ENCODE measurements at regions not wholly inside any gene's neighbourhood (a gene's known extent, or its start where the extent isn't known, plus 50 kb on each side); places are given as distances from the start of the nearest gene placed in this dataset.

- no peak for DNase-seq
- no peaks in the 10 kb centered on the region for H3K9me3 ChIP-seq (ENCODE audit: low read depth)
- no peak overlapping the region for H3K9ac ChIP-seq
- no peak overlapping the region for H3K27ac ChIP-seq
- 0 to 2% methylated on average over 1 of the region's 1 CpG for WGBS, 2 experiments (ENCODE audit: low coverage in 1 of 2, low lambda C conversion rate in 2 of 2, missing lambda C conversion rate in 2 of 2)
- in situ Hi-C loops (cut with MboI): no loop called here
- no peaks in the 10 kb centered on the region for H3K36me3 ChIP-seq (ENCODE audit: low read depth)
- TF ChIP-seq EZH2 (IDR thresholded peaks at IDR 0.05; ENCODE audit: insufficient read depth, poor library complexity, severe bottlenecking) (no peak), EZH2phosphoT487 (IDR thresholded peaks at IDR 0.05; ENCODE audit: insufficient read depth, low read depth) (no peak)
- H3K4me1 ChIP-seq (ENCODE audit: insufficient read depth): no peaks in the 10 kb centered on the region
- H3K27me3 ChIP-seq (replicated peaks; ENCODE audit: insufficient read depth): no peaks in the 10 kb centered on the region
- no peaks in the 10 kb centered on the region for H3K9me2 ChIP-seq (ENCODE audit: insufficient read depth)
- H3K4me2 ChIP-seq (ENCODE audit: unreplicated experiment): no peak overlapping the region
- H3K79me2 ChIP-seq (ENCODE audit: insufficient read depth): no peaks in the 10 kb centered on the region
- H2AFZ ChIP-seq: no peak overlapping the region
- no peaks in the 10 kb centered on the region for H4K20me1 ChIP-seq (ENCODE audit: insufficient read depth)
- H3F3A ChIP-seq (ENCODE audit: insufficient read depth): no peaks in the 10 kb centered on the region
- no peak overlapping the region for H3K4me3 ChIP-seq
These were observed 370.7 kb upstream of the RARB start for GRCh38 chr3:25057379-25057778.

GRCh38 chr3:25064681-25065080 lies 363.4 kb upstream of the RARB start:
- Histone ChIP-seq H3K79me2 (ENCODE audit: insufficient read depth) (no peaks in the 10 kb centered on the region), H3K27ac (no peak overlapping the region), H3K4me1 (ENCODE audit: insufficient read depth) (no peaks in the 10 kb centered on the region), H2AFZ (no peak overlapping the region), H4K20me1 (ENCODE audit: insufficient read depth) (no peaks in the 10 kb centered on the region), H3K27me3 (replicated peaks; ENCODE audit: insufficient read depth) (no peaks in the 10 kb centered on the region), H3F3A (ENCODE audit: insufficient read depth) (no peaks in the 10 kb centered on the region), H3K9me3 (ENCODE audit: low read depth) (no peaks in the 10 kb centered on the region), H3K4me2 (ENCODE audit: unreplicated experiment) (no peak overlapping the region), H3K9me2 (ENCODE audit: insufficient read depth) (no peaks in the 10 kb centered on the region), H3K4me3 (no peak overlapping the region), H3K9ac (no peak overlapping the region), H3K36me3 (ENCODE audit: low read depth) (no peaks in the 10 kb centered on the region)
- in situ Hi-C loops (cut with MboI): no loop called here
- no peak for TF ChIP-seq EZH2phosphoT487 (IDR thresholded peaks at IDR 0.05; ENCODE audit: insufficient read depth, low read depth)
- WGBS, 2 experiments (ENCODE audit: low coverage in 1 of 2, low lambda C conversion rate in 2 of 2, missing lambda C conversion rate in 2 of 2): 9 to 11% methylated on average over 2 of the region's 2 CpGs
- no peak for DNase-seq

GRCh38 chr3:25069970-25070369 lies 358.1 kb upstream of the RARB start:
- in situ Hi-C loops (cut with MboI): no loop called here
- DNase-seq: no peak
- no peak overlapping the region for H3K9ac ChIP-seq
- no peaks in the 10 kb centered on the region for H3F3A ChIP-seq (ENCODE audit: insufficient read depth)
- no peaks in the 10 kb centered on the region for H3K79me2 ChIP-seq (ENCODE audit: insufficient read depth)
- no peaks in the 10 kb centered on the region for H3K36me3 ChIP-seq (ENCODE audit: low read depth)
- H3K4me3 ChIP-seq: no peak overlapping the region
- TF ChIP-seq EZH2phosphoT487 (IDR thresholded peaks at IDR 0.05; ENCODE audit: insufficient read depth, low read depth): no peak
- TF ChIP-seq EZH2 (IDR thresholded peaks at IDR 0.05; ENCODE audit: insufficient read depth, poor library complexity, severe bottlenecking): no peak
- H3K4me1 ChIP-seq (ENCODE audit: insufficient read depth): no peaks in the 10 kb centered on the region
- no peak overlapping the region for H2AFZ ChIP-seq
- H3K4me2 ChIP-seq (ENCODE audit: unreplicated experiment): no peak overlapping the region
- WGBS, 2 experiments (ENCODE audit: low coverage in 1 of 2, low lambda C conversion rate in 2 of 2, missing lambda C conversion rate in 2 of 2): 14 to 31% methylated on average over 3 of the region's 3 CpGs
- H4K20me1 ChIP-seq (ENCODE audit: insufficient read depth): no peaks in the 10 kb centered on the region
- no peaks in the 10 kb centered on the region for H3K9me3 ChIP-seq (ENCODE audit: low read depth)
- H3K9me2 ChIP-seq (ENCODE audit: insufficient read depth): no peaks in the 10 kb centered on the region
- no peaks in the 10 kb centered on the region for H3K27me3 ChIP-seq (replicated peaks; ENCODE audit: insufficient read depth)
- H3K27ac ChIP-seq: no peak overlapping the region

GRCh38 chr3:25071846-25072245 lies 356.2 kb upstream of the RARB start:
- no peaks in the 10 kb centered on the region for H3K36me3 ChIP-seq (ENCODE audit: low read depth)
- DNase-seq: no peak
- in situ Hi-C loops (cut with MboI): no loop called here
- H4K20me1 ChIP-seq (ENCODE audit: insufficient read depth): no peaks in the 10 kb centered on the region
- H3K27ac ChIP-seq: no peak overlapping the region
- H3K9me2 ChIP-seq (ENCODE audit: insufficient read depth): no peaks in the 10 kb centered on the region
- H3K9me3 ChIP-seq (ENCODE audit: low read depth): no peaks in the 10 kb centered on the region
- H3K4me1 ChIP-seq (ENCODE audit: insufficient read depth): no peaks in the 10 kb centered on the region
- WGBS, 2 experiments (ENCODE audit: low coverage in 1 of 2, low lambda C conversion rate in 2 of 2, missing lambda C conversion rate in 2 of 2): 53 to 55% methylated on average over 5 of the region's 5 CpGs
- no peak overlapping the region for H2AFZ ChIP-seq
- TF ChIP-seq EZH2phosphoT487 (IDR thresholded peaks at IDR 0.05; ENCODE audit: insufficient read depth, low read depth): no peak
- no peak for TF ChIP-seq EZH2 (IDR thresholded peaks at IDR 0.05; ENCODE audit: insufficient read depth, poor library complexity, severe bottlenecking)
- no peak overlapping the region for H3K4me2 ChIP-seq (ENCODE audit: unreplicated experiment)
- H3K9ac ChIP-seq: no peak overlapping the region
- H3F3A ChIP-seq (ENCODE audit: insufficient read depth): no peaks in the 10 kb centered on the region
- no peaks in the 10 kb centered on the region for H3K27me3 ChIP-seq (replicated peaks; ENCODE audit: insufficient read depth)
- no peak overlapping the region for H3K4me3 ChIP-seq
- no peaks in the 10 kb centered on the region for H3K79me2 ChIP-seq (ENCODE audit: insufficient read depth)

- 35 to 39% methylated on average over 1 of the region's 1 CpG for WGBS, 2 experiments (ENCODE audit: low coverage in 1 of 2, low lambda C conversion rate in 2 of 2, missing lambda C conversion rate in 2 of 2)
- no peaks in the 10 kb centered on the region for H3K9me2 ChIP-seq (ENCODE audit: insufficient read depth)
- no peaks in the 10 kb centered on the region for H4K20me1 ChIP-seq (ENCODE audit: insufficient read depth)
- H3K36me3 ChIP-seq (ENCODE audit: low read depth): no peaks in the 10 kb centered on the region
- no peaks in the 10 kb centered on the region for H3K27me3 ChIP-seq (replicated peaks; ENCODE audit: insufficient read depth)
- H3K9me3 ChIP-seq (ENCODE audit: low read depth): no peaks in the 10 kb centered on the region
- TF ChIP-seq EZH2phosphoT487 (IDR thresholded peaks at IDR 0.05; ENCODE audit: insufficient read depth, low read depth) (no peak), EZH2 (IDR thresholded peaks at IDR 0.05; ENCODE audit: insufficient read depth, poor library complexity, severe bottlenecking) (no peak)
- in situ Hi-C loops (cut with MboI): no loop called here
- no peak for DNase-seq
- H3K4me3 ChIP-seq: no peak overlapping the region
- H3K4me1 ChIP-seq (ENCODE audit: insufficient read depth): no peaks in the 10 kb centered on the region
- no peak overlapping the region for H3K4me2 ChIP-seq (ENCODE audit: unreplicated experiment)
- no peaks in the 10 kb centered on the region for H3F3A ChIP-seq (ENCODE audit: insufficient read depth)
- H3K9ac ChIP-seq: no peak overlapping the region
- H2AFZ ChIP-seq: no peak overlapping the region
- no peak overlapping the region for H3K27ac ChIP-seq
- no peaks in the 10 kb centered on the region for H3K79me2 ChIP-seq (ENCODE audit: insufficient read depth)
These were observed 354.6 kb upstream of the RARB start for GRCh38 chr3:25073423-25073822.

Data from GM23248 (cell line).